Ramos (cell line): ENCODE measurements at regions not wholly inside any gene's neighbourhood (a gene's known extent, or its start where the extent isn't known, plus 50 kb on each side); places are given as distances from the start of the nearest gene placed in this dataset.
"Not testable (repeated sequence)": the region's sequence is repeated elsewhere in the genome, so short reads cannot be mapped to it uniquely, and the experiment has no call there.

ENCODE experiments used
- in situ Hi-C: fragments of 300-500 bp; cut with MboI; formaldehyde crosslinking; loops from one replicate; pipeline ENCODE4 v1.14.3; 2022; ENCODE audit warnings: low sequenced_read_pairs; ENCODE audit not compliant: unreplicated experiment

DNA sequence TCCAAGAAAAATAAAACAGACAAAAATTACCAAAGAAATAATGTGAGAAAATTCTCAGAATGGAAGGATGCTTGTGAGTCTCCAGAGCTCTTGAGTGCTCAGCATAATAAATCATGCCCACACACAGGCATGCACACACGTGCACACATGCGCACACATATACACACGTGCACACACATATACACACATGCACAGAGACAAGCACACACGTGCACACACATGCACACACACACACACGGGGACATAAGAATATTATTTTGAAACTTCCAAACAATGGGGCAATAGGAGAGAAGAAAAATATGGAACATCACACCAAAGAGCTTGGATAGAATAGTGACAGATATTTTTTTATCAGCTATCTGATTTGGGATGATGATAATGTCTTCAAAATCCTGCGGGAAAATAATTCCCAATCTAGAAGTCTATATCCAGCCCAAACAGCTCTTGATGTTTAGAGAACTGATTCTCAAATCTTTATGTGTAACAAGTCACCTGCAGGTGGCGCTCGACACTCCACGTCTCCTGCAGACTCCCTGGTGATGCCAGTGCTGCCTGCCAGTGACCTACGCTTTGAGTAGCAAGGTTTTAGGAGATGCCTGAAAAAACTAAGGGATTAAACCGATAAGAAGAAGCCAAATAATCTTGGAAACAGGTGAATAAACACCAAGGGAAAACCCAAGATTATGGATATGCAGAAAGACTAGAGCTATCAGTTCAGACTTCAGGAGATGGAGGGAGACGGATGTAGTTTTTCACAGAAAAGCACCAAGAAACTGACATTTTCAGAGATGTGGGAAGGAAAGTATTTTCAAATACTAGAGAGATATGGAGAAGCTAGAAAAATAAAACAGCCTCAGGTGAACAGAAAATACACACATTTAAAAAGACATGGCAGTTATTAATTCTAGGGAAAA lies 743.6 kb downstream of the ETS1 start:
- in situ Hi-C loops = no loop called here

DNA sequence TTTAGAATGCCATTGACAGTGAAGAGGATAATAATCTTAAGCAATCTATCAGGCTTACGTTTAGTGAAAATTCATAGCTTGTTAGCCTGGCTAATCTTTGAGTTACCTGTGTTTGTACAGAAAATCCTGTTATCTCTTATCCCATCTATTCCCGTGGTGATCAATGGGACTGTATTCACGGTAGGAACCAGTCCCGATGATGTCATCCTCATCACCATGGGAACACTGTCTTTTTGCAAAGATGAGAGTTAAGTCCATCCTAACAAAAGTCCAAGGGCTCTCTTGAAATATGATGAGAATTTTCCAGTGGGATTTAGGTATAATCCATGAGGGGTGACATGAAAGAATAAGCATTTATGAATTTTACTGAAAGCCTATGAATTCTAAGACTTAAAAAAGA lies 762.2 kb downstream of the ETS1 start:
- in situ Hi-C loops = no loop called here

DNA sequence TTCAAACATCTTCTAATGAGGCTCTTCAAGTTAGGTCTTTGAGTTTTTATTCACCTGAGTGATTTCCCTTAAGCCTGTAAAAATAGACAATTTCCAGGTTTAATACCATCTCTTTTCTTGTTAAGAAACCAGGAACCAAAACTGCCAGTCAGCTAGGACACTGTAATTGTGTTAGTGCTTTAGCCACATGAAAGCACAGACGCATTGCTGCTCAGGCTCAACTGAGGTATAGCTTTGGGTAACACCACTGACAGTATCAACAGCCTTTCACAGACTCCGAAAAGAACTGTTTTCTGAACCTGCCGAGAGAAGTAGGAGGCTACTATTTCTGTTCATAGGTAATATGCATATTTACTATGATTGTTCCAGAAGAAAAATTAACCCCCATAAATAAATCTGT lies 768.7 kb downstream of the ETS1 start:
- in situ Hi-C loops = no loop called here

DNA sequence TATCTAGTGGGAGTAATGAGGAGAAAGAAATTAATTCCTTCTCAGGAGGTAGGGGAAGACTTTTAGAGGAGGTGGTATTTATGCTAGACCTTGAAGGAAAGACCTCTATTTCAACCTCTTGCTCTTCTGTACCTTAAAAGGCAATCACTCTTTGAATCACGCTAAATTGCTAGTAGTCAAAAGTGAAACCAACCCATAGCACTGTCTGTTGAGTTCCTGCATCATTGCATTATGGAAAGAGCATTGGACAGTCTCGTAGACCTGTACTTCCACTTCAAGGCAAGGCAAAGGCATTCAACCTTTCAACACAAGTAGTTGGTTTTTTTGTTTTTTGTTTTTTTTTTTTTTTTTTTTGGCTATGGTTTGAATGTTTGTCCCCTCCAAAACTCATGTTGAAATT lies 770.4 kb downstream of the ETS1 start:
- in situ Hi-C loops = no loop called here

DNA sequence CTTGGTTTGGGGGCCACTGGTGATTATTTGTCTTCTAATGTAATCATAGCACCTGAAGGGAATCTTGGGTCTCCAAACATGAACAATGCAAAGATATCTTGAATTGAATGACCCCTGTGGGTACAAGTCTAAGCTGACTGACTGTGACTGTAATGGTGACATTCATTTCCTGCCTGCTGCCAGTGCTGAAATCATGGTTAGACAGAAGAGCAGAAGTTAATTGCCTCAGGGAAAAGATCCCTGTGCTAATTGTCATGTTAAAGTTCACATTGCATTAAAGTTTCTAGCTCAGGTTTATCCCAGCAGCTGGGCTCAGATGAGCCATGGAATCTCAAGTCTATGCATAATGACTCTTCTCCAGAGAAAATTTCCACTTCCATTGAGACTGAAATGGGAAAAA lies 772.0 kb downstream of the ETS1 start:
- in situ Hi-C loops = no loop called here

DNA sequence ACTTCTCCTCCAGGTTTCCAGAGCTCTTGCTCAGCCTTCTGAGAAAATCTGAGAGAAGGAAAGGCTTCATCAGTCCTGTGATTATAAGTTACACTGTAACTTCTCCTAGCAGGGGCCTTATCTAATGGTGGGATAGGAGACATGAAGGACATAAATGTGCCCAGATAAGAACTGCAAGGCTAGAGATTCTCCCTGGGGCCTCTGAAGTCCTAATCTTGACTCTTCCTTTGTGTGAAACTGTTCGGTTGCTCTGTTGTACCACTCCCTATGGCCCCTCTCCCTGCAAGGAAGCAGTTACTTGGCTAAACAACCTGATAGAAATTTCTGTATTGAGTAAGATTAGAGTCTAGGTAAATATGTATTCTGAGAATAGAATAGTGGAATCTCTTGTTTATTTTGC lies 780.9 kb downstream of the ETS1 start:
- in situ Hi-C loops = no loop called here

DNA sequence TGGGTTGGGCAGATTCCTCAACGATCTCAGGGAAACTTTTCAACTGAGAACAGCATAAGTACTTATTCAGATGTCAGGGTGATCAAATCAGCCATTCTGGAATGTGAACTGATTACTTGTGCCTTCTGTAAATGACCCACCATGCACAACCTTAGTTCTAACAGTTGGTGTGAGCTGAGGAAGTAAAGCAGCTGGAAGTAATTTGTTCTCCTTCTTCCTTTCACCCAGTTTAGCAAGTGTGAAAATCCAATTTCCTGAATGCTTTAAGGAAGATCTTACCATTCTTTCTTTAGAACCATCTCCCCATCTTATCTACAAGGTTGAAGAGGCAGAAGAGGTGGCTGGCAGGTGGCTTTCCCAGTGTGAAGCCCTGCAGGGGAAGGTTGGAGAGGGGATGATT lies 781.6 kb downstream of the ETS1 start:
- in situ Hi-C loops = no loop called here

DNA sequence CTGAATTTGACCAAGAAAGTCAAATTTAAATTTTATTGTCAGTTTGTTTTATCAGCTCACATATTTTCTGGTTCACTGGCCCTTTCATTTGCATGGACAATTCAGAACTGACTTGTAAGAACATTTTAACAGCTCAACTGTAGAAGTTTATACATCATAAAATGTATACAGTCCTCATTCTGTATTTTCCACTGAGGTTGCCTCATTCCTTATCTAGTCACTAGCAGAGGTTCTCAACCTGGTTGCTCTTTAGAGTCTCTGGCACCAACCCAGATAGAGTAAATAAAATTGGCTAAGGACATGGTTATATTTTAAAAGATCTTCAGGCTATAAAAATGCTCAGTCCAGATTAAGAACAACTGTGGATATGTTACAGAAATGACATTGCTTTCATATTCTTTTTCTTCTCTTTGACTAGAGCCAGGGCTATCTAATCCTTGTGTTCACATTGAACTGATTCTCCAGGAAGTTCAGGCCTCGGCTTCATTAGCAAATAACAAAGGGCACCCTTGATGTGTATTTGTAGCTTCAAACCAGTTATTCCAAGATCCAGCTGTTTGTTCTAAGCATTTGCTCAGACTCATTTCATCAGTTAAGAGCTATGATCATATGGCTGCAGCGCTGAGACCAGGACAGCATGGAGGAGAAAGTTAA lies 782.5 kb downstream of the ETS1 start:
- in situ Hi-C loops = no loop called here

DNA sequence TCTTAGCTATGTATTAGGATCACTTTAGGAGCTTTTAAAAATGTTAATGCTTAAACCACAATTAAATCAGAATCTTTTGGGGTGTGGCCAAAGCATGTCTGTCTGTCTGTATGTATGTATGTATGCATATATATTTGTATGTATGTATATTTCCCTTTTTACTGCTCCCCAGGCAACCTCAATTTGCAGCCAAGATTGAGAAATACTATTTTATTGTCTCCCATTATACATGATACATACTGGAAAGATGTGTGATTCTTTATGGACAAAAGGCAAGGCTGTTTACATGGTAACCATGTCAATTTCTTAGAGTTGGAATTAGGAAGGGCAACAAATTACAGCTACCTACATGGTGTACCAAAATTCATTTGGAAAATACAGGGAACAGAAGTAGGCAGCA lies 783.6 kb downstream of the ETS1 start:
- in situ Hi-C loops = no loop called here

DNA sequence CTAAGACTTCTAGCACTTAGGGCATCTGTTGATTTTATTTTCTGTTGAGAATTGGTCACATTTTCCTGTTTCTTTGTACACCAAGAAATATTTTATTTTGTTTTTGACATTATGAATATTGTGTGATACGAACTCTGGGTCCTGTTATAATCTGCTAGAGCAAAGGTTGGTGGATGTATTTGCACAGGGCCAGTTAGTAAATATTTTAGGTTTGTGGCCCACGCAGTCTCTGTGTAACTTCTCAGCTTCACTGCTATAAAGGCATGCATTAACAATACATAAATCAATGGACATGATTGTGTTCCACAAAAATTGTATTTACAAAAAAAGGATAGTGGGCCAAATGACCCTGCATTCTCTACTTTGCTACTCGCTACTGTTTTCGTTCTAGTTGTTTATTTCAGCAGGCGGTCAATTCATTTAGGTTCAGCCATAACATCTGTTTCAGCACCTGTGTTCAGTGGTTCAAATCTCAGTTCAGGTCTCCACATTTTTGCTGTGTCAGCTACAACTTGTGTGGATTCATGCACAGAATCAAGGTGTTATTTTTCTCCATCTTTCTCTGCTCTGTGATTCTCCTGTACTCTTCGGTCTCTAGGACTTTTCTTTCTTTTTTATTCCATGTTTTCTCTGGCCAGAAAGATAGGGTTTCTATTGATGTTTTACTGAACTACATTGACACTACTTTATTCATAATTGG lies 786.2 kb downstream of the ETS1 start:
- in situ Hi-C loops = no loop called here

DNA sequence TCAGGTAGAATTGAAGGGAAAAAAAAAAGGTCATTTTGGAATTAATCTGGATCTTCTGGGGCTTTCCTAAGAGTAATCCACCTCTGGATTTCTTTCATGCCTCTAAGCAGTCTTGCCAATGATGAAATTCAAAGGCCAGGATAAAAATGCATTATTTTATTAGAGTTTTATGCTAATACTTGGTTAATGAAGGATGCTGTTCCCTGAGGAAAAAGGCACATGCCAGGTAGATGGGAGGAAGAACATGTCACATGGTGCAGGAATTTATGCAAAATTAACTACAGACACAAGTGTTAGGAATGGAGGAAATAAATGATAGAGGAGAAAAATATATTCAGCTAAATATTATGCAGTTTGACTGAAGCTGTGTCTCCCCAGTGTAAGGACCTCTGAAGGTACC lies 792.0 kb downstream of the ETS1 start:
- in situ Hi-C loops = no loop called here

DNA sequence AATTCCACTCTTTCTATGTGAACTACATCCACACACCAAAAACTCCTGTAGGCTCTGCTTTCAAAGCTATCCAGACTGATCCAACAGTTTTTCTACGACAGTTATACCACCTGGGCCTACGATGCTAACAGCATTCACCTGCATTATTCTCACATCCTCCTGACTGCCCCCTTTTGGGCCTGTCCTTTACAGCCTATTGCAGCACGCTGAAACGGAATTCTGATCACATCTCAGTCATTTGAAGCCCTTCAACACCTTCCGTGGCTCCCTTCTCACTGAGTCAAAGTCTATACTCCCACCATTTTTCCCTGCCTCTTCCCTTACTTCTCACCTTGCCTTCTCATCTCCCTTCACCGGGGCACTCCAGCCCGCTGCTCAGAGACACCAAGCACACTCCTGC lies 791.3 kb upstream of the KIRREL3 start:
- in situ Hi-C loops = no loop called here

DNA sequence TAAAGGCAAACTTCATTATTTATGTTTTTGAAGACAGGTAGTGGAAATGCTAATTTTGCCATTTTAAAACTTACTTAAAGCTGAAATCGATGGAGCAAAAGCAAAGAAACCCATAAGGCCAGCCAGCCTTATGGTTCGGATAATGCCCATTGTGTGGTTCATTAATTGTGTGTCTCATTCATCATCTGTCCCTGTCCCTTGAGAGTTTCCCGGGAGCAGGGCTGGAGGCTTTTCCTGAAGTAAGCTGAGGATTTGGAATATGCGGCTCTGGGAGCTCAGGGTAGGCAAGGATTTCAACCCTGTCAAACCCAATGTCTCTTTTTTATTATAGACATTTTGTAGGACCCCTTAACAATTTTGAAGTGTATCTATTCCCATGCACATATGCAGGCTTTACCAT lies 790.0 kb upstream of the KIRREL3 start:
- in situ Hi-C loops = no loop called here

DNA sequence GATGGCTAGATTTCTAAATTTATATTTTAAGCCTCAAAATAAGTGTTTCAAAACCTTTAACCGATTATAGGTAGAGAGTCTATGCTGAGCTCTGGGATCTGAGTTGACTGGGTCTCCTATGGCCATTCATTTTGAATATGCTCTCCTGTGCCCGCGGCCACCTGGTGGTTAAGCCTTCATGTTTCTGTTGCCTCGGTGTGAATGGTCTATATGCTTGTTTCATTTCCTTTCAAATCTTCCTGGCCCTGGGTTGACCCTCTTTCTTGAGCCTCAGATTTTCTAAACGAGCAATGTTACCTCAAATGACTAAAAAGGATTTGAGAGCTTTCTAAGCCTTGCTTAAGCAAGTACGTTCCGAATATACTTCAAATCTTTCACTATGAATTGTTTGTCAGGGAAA lies 789.4 kb upstream of the KIRREL3 start:
- in situ Hi-C loops = no loop called here

DNA sequence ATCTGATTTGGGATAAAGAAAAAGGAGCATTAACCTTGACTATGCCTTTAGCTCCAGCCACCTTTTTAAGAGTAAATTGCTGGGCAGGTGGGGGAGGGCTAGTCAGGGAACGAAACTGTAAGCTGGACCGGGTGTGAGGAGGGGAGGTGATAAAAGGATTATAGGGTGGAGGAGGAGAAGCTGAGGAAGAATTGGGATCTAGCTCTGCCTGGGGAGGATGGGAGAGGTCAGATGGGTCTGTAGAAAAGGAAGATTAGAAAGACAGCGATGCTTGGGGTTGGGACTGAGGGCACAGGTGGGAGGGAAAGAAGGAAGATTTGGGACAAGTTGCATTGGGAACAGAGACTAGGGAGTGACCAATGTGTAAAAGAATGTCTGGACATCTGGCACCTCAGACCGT lies 772.4 kb upstream of the KIRREL3 start:
- in situ Hi-C loops = not testable (repeated sequence)

DNA sequence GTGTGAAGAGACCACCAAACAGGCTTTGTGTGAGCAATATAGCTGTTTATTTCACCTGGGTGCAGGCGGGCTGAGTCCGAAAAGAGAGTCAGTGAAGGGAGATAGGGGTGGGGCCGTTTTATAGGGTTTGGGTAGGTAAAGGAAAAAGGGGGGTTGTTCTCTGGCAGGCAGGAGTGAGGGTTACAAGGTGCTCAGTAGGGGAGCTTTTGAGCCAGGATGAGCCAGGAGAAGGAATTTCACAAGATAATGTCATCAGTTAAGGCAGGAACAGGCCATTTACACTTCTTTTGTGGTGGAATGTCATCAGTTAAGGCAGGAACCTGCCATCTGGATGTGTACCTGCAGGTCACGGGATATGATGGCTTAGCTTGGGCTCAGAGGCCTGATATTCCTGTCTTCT lies 768.4 kb upstream of the KIRREL3 start:
- in situ Hi-C loops = not testable (repeated sequence)

DNA sequence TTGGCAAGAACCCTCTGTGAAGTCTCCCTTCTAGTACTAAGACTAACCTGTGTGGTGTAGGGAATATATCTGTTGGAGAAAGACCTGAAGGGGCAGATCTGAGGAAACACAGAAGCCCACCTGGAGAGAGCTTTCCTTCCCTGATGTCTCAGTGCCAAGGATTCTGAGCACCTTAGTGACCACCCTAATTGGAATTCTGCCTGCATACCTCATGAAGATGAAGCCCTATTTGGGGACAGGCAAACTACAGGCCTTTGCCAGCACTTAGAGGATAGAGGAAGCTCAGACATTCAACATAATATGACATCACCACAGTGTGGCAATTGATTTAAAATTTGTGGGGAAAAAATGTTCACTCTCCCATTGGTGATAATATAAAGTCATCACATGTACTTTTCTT lies 766.2 kb upstream of the KIRREL3 start:
- in situ Hi-C loops = no loop called here

DNA sequence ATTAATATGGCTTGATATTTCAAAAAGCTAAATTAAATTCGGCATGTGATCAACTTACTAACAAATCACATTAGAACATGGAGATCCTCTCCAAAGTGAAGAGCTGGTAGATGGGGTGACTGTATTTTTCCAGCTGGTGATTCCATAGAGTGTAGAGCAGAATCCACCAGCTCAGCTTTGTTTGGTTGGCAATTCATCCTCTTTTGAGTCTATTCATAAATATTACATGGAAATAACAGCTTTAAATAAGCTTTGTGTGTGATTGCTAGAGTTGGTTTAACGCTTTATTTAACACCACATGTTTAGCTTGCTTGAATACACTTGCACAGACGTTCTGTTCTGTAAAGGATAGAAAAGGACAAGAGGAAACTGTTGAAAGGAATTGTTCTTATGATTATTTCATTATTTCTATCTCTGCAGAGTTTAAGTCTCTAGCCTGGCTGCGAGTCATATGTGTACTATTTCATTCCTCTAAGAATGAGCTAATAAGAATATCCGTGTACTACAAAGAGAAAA lies 738.3 kb upstream of the KIRREL3 start:
- in situ Hi-C loops = no loop called here

DNA sequence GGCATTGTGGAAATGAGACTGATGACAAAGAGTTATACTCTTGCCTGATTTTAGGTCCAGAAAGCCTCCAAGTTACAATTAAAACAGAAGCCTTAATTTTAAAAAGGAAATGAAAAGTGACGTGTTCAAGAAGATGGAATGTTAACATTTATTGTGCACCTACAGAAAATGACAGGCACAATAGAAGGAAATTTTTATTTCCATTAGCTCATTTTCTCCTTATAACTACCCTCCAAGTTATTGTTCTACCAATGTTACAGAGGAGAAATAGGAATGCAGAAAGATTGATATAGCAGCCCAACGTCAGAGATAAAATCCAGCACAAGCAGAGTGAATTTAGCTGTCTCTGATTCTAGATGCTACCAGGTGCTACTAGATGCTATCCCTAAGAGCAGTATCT lies 736.9 kb upstream of the KIRREL3 start:
- in situ Hi-C loops = no loop called here

DNA sequence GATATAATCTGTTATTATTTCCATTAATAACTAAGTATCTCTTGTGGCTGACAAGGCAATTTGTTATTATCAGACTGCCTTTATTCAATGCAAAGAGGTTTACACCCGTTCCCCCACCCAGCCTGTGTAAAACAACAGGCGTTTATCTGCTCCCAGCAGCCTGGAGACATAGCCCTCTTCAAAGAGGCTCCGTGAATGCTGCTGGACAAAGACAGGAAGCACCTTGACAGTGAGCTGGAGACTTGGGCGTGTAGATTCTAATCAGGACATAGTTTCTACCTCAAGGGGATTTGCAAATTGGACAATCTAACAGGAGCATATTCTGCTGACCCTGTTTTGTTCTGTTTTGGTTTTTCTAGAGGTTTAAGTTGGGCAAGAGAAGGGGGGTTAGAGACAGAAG lies 733.0 kb upstream of the KIRREL3 start:
- in situ Hi-C loops = no loop called here

DNA sequence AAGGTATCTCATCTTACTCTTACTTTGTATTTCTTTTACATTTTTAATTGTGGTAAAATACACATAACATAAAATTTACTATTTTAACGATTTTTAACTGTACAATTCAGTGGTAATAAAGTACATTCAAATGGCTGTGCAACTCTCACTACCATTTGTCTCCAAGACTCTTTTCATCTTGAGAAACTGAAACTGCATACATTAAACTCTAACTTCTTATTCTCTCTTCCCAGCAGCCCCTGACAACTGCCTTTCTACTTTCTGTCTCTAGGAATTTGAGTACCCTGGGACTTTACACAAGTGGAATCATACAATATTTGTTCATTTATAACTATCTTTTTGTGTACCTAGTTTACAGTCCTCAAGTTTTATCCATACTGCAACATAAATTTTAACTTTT lies 725.8 kb upstream of the KIRREL3 start:
- in situ Hi-C loops = no loop called here
